H9 (cell line): ENCODE measurements at regions not wholly inside any gene's neighbourhood (a gene's known extent, or its start where the extent isn't known, plus 50 kb on each side); places are given as distances from the start of the nearest gene placed in this dataset.

ENCODE experiments used
- DNase-seq: peaks from one replicate; pipeline ENCODE4 v3.0.0-alpha.2; 2017
- H2AFZ ChIP-seq: one replicate; pipeline ENCODE4 v1.6.1; 2013; ENCODE audit warnings: mild to moderate bottlenecking, low read length, control low read depth, moderate library complexity
- H2AK5ac ChIP-seq: 2 replicates; pipeline ENCODE4 v1.6.1; 2013; ENCODE audit warnings: low read length, control low read depth, mixed read lengths; ENCODE audit not compliant: insufficient read length
- H2BK120ac ChIP-seq: one replicate; pipeline ENCODE4 v1.6.1; 2013; ENCODE audit warnings: low read depth, mild to moderate bottlenecking, low read length, control low read depth, inconsistent platforms; ENCODE audit not compliant: poor library complexity, severe bottlenecking
- H2BK12ac ChIP-seq: 2 replicates; pipeline ENCODE4 v1.6.1; 2013; ENCODE audit warnings: low read length, control low read depth, mixed read lengths, low read depth; ENCODE audit not compliant: insufficient read length
- H2BK15ac ChIP-seq: 2 replicates; pipeline ENCODE4 v1.6.1; 2013; ENCODE audit warnings: low read depth, low read length, control low read depth
- H2BK20ac ChIP-seq: one replicate; pipeline ENCODE4 v1.6.1; 2013; ENCODE audit warnings: low read depth, mild to moderate bottlenecking, low read length, control low read depth, inconsistent platforms; ENCODE audit not compliant: poor library complexity, severe bottlenecking
- H2BK5ac ChIP-seq: 2 replicates; pipeline ENCODE4 v1.6.1; 2013; ENCODE audit warnings: low read length, control low read depth, mixed read lengths; ENCODE audit not compliant: insufficient read length
- H3K14ac ChIP-seq: 2 replicates; pipeline ENCODE4 v1.6.1; 2013; ENCODE audit warnings: low read length, control low read depth; ENCODE audit not compliant: insufficient read depth
- H3K18ac ChIP-seq: 2 replicates; pipeline ENCODE4 v1.6.1; 2013; ENCODE audit warnings: low read depth, mild to moderate bottlenecking, mixed read lengths, low read length, control low read depth; ENCODE audit not compliant: insufficient read length
- H3K23ac ChIP-seq: 2 replicates; pipeline ENCODE4 v1.6.1; 2013; ENCODE audit warnings: low read length, control low read depth, mixed read lengths, low read depth; ENCODE audit not compliant: insufficient read length
- H3K23me2 ChIP-seq: 2 replicates; pipeline ENCODE4 v1.6.1; 2013; ENCODE audit warnings: low read depth, mild to moderate bottlenecking, mixed read lengths, low read length, control low read depth; ENCODE audit not compliant: insufficient read length, poor library complexity, severe bottlenecking
- H3K27ac ChIP-seq: 2 replicates; pipeline ENCODE4 v1.5.1; 2013; ENCODE audit warnings: low read length, control low read depth, mixed read lengths, low read depth; ENCODE audit not compliant: insufficient read length
- H3K27me3 ChIP-seq: 2 replicates; pipeline ENCODE4 v1.6.1; 2013; ENCODE audit warnings: low read length, control low read depth, inconsistent platforms; ENCODE audit not compliant: insufficient read depth
- H3K4ac ChIP-seq: 2 replicates; pipeline ENCODE4 v1.6.1; 2013; ENCODE audit warnings: low read depth, mild to moderate bottlenecking, control low read depth, inconsistent platforms, low read length, moderate library complexity
- H3K4me1 ChIP-seq: 2 replicates; pipeline ENCODE4 v1.6.1; 2013; ENCODE audit warnings: low read length, control low read depth, inconsistent platforms; ENCODE audit not compliant: insufficient read depth
- H3K4me2 ChIP-seq: 2 replicates; pipeline ENCODE4 v1.6.1; 2013; ENCODE audit warnings: low read length, control low read depth, mixed read lengths; ENCODE audit not compliant: insufficient read length, insufficient read depth
- H3K56ac ChIP-seq: 2 replicates; pipeline ENCODE4 v1.6.1; 2013; ENCODE audit warnings: low read depth, mild to moderate bottlenecking, mixed read lengths, low read length, control low read depth; ENCODE audit not compliant: insufficient read length
- H3K79me1 ChIP-seq: 2 replicates; pipeline ENCODE4 v1.6.1; 2013; ENCODE audit warnings: low read depth, mild to moderate bottlenecking, moderate library complexity, low read length, control low read depth, inconsistent platforms; ENCODE audit not compliant: insufficient read depth, poor library complexity, severe bottlenecking
- H3K79me2 ChIP-seq: 2 replicates; pipeline ENCODE4 v1.6.1; 2013; ENCODE audit warnings: low read length, control low read depth, inconsistent platforms; ENCODE audit not compliant: insufficient read depth
- H3K9ac ChIP-seq: 2 replicates; pipeline ENCODE4 v1.6.1; 2013; ENCODE audit warnings: low read length, control low read depth, mixed read lengths; ENCODE audit not compliant: insufficient read length; ENCODE audit errors: extremely low read depth
- H3K9me3 ChIP-seq: one replicate; pipeline ENCODE4 v1.6.1; 2013; ENCODE audit warnings: low read depth, low read length, inconsistent platforms; ENCODE audit not compliant: control insufficient read depth
- H3T11ph ChIP-seq: one replicate; pipeline ENCODE4 v1.6.1; 2013; ENCODE audit warnings: mild to moderate bottlenecking, low read length, control low read depth, inconsistent platforms
- H4K20me1 ChIP-seq: one replicate; pipeline ENCODE4 v1.6.1; 2013; ENCODE audit not compliant: control insufficient read depth, insufficient read length, insufficient read depth
- H4K5ac ChIP-seq: 2 replicates; pipeline ENCODE4 v1.6.1; 2013; ENCODE audit warnings: low read depth, mild to moderate bottlenecking, mixed read lengths, low read length, control low read depth; ENCODE audit not compliant: insufficient read length
- H4K8ac ChIP-seq: replicated peaks from 2 replicates; pipeline ENCODE4 v1.6.1; 2013; ENCODE audit warnings: low read length, control low read depth, mixed read lengths, low read depth; ENCODE audit not compliant: insufficient read length
- H4K91ac ChIP-seq: 2 replicates; pipeline ENCODE4 v1.6.1; 2013; ENCODE audit warnings: low read depth, mild to moderate bottlenecking, moderate library complexity, mixed read lengths, low read length, control low read depth; ENCODE audit not compliant: insufficient read length
- H3K27ac Mint-ChIP-seq, 3 experiments: 2 replicates in 2 of 3; 3 replicates in 1 of 3; pipeline ENCODE4 v1.8.0; 2020 to 2021; ENCODE audit warnings: mixed read lengths in 3 of 3, mild to moderate bottlenecking in 1 of 3, moderate library complexity in 1 of 3
- H3K27me3 Mint-ChIP-seq: 2 replicates; pipeline ENCODE4 v1.8.0; 2021; ENCODE audit warnings: low read depth, mild to moderate bottlenecking, moderate library complexity, mixed read lengths
- H3K36me3 Mint-ChIP-seq, 3 experiments: 2 replicates in 2 of 3; 3 replicates in 1 of 3; pipeline ENCODE4 v1.8.0; 2020 to 2021; ENCODE audit warnings: low read depth in 3 of 3, mixed read lengths in 3 of 3; ENCODE audit not compliant: insufficient read depth in 1 of 3
- H3K4me1 Mint-ChIP-seq, 2 experiments: 2 replicates each; pipeline ENCODE4 v1.8.0; 2020; ENCODE audit warnings: mixed read lengths in 2 of 2
- H3K4me3 Mint-ChIP-seq, 2 experiments: 2 replicates in 1 of 2; 3 replicates in 1 of 2; pipeline ENCODE4 v1.8.0; 2020 to 2021; ENCODE audit warnings: mild to moderate bottlenecking in 2 of 2, mixed read lengths in 2 of 2, moderate library complexity in 1 of 2
- H3K9me3 Mint-ChIP-seq, 2 experiments: 2 replicates in 1 of 2; 3 replicates in 1 of 2; pipeline ENCODE4 v1.8.0; 2020; ENCODE audit warnings: mild to moderate bottlenecking in 2 of 2, mixed read lengths in 2 of 2, moderate library complexity in 1 of 2
- CTCF ChIP-seq: fragments of 200-600 bp; sonication (generic); conservative IDR thresholded peaks from 3 replicates; pipeline ENCODE4 v1.8.0; 2021; ENCODE audit warnings: antibody characterized with exemption, mild to moderate bottlenecking

- no peak overlapping the region for H3K4ac ChIP-seq
- H3K79me2 ChIP-seq = no peaks in the 10 kb centered on the region
- H3K56ac ChIP-seq = no peak overlapping the region
- no peak for DNase-seq
- H3K9ac ChIP-seq = no peak overlapping the region
- H2AK5ac ChIP-seq = no peak overlapping the region
- Mint-ChIP-seq H3K4me1 (no peaks in the 10 kb centered on the region), H3K4me3 (no peak overlapping the region), H3K27me3 (no peaks in the 10 kb centered on the region), H3K27ac (no peak overlapping the region; a peak in 1 of 7 replicates), H3K9me3 (peaks cover 0 to 3% of the 10 kb centered on the region in 2 experiments; a peak in 2 of 5 replicates), H3K36me3 (peaks cover 0 to 6% (median 0%) of the 10 kb centered on the region in 3 experiments; a peak in 3 of 7 replicates)
- no peaks in the 10 kb centered on the region for H3K4me1 ChIP-seq
- H2BK120ac ChIP-seq = no peak overlapping the region
- H2BK15ac ChIP-seq = no peak overlapping the region
- H3K27ac ChIP-seq = no peak overlapping the region
- no peaks in the 10 kb centered on the region for H3K9me3 ChIP-seq
- H3K18ac ChIP-seq = no peak overlapping the region
- no peak overlapping the region for H3T11ph ChIP-seq
- no peak for TF ChIP-seq CTCF
- H3K27me3 ChIP-seq = no peaks in the 10 kb centered on the region
- no peak overlapping the region for H3K4me2 ChIP-seq
- H4K91ac ChIP-seq = no peak overlapping the region
- H4K8ac ChIP-seq = no peak overlapping the region
- no peaks in the 10 kb centered on the region for H4K20me1 ChIP-seq
- no peak overlapping the region for H3K23ac ChIP-seq
- H3K79me1 ChIP-seq = no peaks in the 10 kb centered on the region
- H2BK12ac ChIP-seq = no peak overlapping the region
- H2BK20ac ChIP-seq = no peak overlapping the region
- no peak overlapping the region for H2AFZ ChIP-seq
- H3K14ac ChIP-seq = no peak overlapping the region
- no peak overlapping the region for H2BK5ac ChIP-seq
- H3K23me2 ChIP-seq = no peaks in the 10 kb centered on the region
- H4K5ac ChIP-seq = no peak overlapping the region
Measured at GRCh38 chr5:158265346-158265745, 406.4 kb upstream of the CLINT1 start.
